ENCODE measurements at regions not wholly inside any gene's neighbourhood (a gene's known extent, or its start where the extent isn't known, plus 50 kb on each side); places are given as distances from the start of the nearest gene placed in this dataset.
A peak's percentile ranks its signal among the peaks of the same experiment; 100 is the strongest.
"Not testable (repeated sequence)": the region's sequence is repeated elsewhere in the genome, so short reads cannot be mapped to it uniquely, and the experiment has no call there.

- no peak for DNase-seq (ENCODE audit: low spot score)
Observed at GRCh38 chr13:33411312-33411711, 125.8 kb upstream of the STARD13 start.

- no peak for DNase-seq (ENCODE audit: low spot score)
Observed at GRCh38 chr13:33415822-33416221, 130.3 kb upstream of the STARD13 start.

GRCh38 chr13:33418224-33418953 is 132.8 kb upstream of the STARD13 start:
- not testable (repeated sequence) for DNase-seq (ENCODE audit: low spot score)

DNA sequence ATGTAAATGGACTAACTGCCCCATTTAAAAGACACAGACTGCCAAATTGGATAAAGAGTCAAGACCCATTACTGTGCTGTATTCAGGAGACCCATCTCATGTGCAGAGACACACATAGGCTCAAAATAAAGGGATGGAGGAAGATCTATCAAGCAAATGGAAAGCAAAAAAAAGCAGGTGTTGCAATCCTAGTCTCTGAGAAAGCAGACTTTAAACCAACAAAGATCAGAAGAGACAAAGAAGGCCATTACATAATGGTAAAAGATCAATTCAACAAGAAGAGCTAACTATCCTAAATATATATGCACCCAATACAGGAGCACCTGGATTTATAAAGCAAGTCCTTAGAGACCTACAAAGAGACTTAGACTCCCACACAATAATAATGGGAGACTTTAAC is 134.6 kb upstream of the STARD13 start:
- DNase-seq (ENCODE audit: low spot score), result not testable (repeated sequence)

DNA sequence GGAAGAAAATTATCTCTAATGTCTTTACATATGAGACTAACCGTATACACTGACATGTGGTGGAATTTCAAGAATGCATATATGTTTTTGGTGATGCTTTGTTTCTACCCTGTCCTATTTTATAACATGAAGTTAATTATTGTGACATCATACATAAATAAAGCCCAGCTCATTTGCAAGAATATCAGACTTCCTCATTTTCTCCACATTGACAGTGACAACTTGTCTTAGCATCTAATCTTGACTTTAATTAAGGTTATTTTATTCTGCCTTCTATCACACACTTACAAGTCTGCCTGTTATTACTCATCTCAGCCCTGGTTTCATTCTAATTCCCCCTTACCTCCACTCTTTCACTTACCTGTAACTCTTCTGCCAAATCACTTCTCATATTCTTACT is 140.6 kb upstream of the STARD13 start:
- DNase-seq (ENCODE audit: low spot score), result no peak

- no peak for DNase-seq (ENCODE audit: low spot score)
Observed at GRCh38 chr13:33433316-33433715, 147.8 kb upstream of the STARD13 start.

GRCh38 chr13:33434676-33435075 is 149.1 kb upstream of the STARD13 start:
- DNase-seq (ENCODE audit: low spot score), result no peak

- DNase-seq (ENCODE audit: low spot score), result no peak
Observed at GRCh38 chr13:33435207-33435606, 149.7 kb upstream of the STARD13 start.

DNA sequence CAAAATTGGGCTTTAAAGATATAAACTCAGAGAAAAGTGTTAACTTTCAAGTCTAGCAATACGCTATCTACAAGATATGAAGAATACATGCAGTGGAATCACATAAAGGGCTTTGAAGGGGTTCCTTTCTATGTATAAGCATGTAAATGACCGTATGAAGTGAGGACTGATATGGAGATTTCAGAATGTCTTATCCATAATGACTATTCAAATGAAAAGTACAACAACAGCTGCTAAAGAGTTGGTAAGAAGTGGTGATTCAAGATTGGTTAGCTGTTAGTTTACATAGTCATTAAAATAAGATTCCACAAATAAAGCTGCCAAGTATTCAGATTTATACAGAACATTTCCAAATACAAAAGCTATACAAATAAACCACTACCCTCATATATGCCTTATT is 153.4 kb upstream of the STARD13 start:
- DNase-seq (ENCODE audit: low spot score), result no peak

- DNase-seq (ENCODE audit: low spot score), result no peak
Observed at GRCh38 chr13:33441015-33441414, 155.5 kb upstream of the STARD13 start.

DNA sequence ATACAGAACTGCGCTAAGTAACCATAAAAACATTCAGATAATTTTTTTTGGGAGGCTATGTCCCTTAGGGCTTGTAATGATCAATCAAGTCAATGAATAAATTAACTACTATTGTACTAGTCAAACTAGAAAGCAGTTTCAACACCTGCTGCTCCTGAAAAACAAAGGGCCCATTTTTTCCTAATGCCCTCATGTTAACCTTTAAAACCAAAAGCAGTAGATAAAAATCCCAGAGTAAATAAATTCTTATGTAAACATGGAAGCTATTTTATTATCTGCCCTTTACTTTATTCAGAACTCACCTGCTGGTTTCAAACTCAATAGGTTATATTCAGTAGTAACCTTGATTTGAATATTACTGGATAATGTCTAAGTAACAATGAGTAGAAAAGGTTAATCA is 159.5 kb upstream of the STARD13 start:
- DNase-seq (ENCODE audit: low spot score), result no peak

GRCh38 chr13:33445476-33445875 is 159.9 kb upstream of the STARD13 start:
- DNase-seq (ENCODE audit: low spot score), result no peak

- DNase-seq (ENCODE audit: low spot score), result no peak
Observed at GRCh38 chr13:33446821-33447725, 161.5 kb upstream of the STARD13 start.

DNA sequence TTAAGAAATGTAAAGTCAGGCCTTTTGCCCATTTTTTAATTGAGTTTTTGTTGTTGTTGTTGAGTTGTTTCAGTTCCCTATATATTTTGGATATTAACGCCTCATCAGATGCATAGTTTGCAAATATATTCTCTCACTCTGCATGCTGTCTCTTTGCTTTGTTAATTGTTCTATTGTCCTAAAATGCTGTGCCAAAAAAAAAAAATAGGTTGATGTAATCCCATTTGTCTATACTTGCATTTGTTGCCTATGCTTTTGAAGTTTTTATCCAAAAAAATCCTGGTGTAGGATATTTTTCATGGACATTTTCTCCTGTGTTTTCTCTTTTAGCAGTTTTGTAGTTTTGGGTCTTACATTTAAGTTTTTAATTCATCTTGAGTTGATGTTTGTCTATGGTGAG is 163.3 kb upstream of the STARD13 start:
- peak; percentile 52 for DNase-seq (ENCODE audit: low spot score)

DNA sequence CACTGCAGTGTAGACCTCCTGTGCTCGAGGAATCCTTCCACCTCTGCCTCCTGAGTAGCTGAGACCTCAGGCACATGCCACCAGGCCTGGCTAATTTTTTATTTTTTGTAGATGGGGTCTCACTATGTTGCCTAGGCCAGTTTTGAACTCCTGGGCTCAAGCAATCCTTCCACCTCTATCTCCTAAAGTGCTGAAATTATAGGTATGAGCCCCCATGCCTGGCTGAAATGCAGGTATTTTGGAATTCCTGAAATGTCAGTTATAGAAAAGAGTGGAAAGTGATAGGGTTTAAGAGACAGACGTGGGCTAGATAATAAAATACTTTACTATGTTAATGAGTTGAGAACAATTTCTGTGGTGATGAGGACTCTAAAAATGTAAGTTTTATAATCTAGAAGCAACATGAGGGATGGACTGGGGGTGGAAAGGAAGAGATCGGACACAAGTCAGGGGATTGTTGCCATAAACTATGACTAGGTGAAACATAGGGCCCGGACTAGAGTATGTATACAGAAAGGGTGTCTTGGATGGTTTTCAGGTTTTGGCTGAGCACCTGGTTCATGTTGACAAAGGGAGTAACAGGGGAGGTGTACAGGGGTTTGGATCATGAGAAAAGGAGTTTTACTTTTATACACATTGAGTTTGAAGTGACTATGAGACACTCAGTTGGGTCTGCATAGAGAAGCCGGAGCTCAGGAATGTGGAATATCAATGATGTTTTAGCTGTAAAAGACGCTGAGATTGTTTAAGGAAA is 165.6 kb upstream of the STARD13 start:
- no peak for DNase-seq (ENCODE audit: low spot score)

- peak; percentile 57 for DNase-seq (ENCODE audit: low spot score)
Observed at GRCh38 chr13:33452873-33453517, 167.4 kb upstream of the STARD13 start.

DNA sequence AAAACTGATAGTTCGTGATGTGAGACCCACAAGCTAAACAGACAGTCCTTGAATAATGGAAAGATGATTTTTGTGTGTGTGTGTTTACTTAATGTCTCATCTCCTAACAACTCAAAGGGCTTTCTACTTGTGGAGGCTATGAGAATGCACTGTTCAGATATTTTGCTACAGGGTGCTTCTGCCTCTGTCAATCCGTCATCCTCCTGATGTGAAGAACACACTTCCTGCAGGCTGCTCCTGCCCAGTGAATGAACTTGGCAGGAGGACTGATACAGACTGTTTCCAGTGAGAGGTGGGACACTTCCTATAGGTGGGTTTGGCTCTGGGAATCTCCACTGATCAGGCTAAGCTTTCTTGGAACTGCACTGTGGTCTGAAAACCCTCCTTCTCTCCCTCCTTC is 168.4 kb upstream of the STARD13 start:
- no peak for DNase-seq (ENCODE audit: low spot score)

GRCh38 chr13:33454844-33455705 is 169.5 kb upstream of the STARD13 start:
- no peak for DNase-seq (ENCODE audit: low spot score)

- DNase-seq (ENCODE audit: low spot score), result no peak
Observed at GRCh38 chr13:33459702-33460101, 174.1 kb upstream of the STARD13 start.

DNA sequence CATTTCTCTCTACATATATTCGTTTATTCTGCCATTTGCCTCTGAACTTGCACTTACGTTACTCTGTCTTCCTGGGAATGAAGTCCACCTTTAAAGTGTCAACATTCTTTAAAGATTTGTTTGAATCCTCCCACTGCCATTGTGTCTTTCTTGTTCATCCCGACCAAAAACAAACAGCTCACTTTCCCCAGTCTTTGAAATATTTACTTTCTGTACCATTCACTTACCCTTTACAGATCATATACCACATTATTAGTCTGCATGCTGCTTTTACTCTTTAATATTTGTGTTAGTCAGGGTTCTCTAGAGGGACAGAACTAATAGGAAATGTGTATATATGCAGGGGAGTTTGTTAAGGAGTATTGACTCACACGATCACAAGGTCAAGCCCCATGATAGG is 176.6 kb upstream of the STARD13 start:
- no peak for DNase-seq (ENCODE audit: low spot score)

DNA sequence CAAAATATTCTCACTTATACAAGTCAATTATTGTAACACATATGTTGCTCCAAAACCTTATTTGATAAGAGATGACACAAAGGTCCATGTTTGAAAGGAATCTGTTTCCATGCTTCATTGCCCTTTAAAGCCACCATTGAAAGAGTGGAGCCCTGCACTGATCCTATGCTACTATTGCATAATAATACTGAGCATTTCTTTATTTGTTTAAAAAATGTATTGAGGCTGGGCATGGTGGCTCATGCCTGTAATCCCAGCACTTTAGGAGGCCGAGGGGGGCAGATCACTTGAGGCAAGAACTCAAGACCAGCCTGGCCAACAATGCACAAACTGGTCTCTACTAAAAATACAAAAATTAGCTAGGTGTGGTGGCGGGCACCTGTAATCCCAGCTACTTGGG is 178.8 kb upstream of the STARD13 start:
- DNase-seq (ENCODE audit: low spot score), result no peak
